K562 (cell line): ENCODE measurements at regions not wholly inside any gene's neighbourhood (a gene's known extent, or its start where the extent isn't known, plus 50 kb on each side); places are given as distances from the start of the nearest gene placed in this dataset.
A peak's percentile ranks its signal among the peaks of the same experiment; 100 is the strongest.

Experiments used
- ATAC-seq: fragments of 200-7000 bp; cut with Tn5 transposase; 3 replicates; pipeline ENCODE4 v1.9.1; 2020; ENCODE audit warnings: moderate library complexity
- BruUV-seq: library from RNA; stranded (reverse); fragments of 400-500 nt; replicated peaks from 2 replicates; lab custom pipeline; 2021; lab: Mats Ljungman, UMichigan
- CTCF ChIA-PET: fragments of 300-600 bp; formaldehyde crosslinking; extraction: SDS; loops from one replicate; lab custom pipeline; 2021; ENCODE audit warnings: low intra/inter-chr PET ratio; lab: Yijun Ruan, JAX
- POLR2A ChIA-PET: fragments of 300-600, 350-650 bp; sonication (Branson Sonifier 250); formaldehyde crosslinking; extraction: SDS; loops from one replicate; lab custom pipeline; 2021; ENCODE audit warnings: antibody characterized with exemption, inconsistent platforms; lab: Yijun Ruan, JAX
- DNase-seq, 4 experiments: peaks; one replicate each; pipeline versions ENCODE4 v3.0.0 to v3.0.0-alpha.2; 2011 to 2018; ENCODE audit warnings: low spot score in 3 of 4, mixed read lengths in 3 of 4; ENCODE audit errors: extremely low read depth in 1 of 4
- FAIRE-seq: peaks from 2 replicates; lab custom pipeline; 2011; peaks lifted over from hg19 to GRCh38; lab: Jason Lieb, UNC
- H2AFZ ChIP-seq: 2 replicates; pipeline ENCODE4 v1.6.0; 2011; ENCODE audit warnings: low read depth, low read length, control low read depth, inconsistent platforms
- H3K27ac ChIP-seq: fragments of 200-600 bp; 3 replicates; pipeline ENCODE4 v1.8.0; 2011; ENCODE audit warnings: low read depth, mild to moderate bottlenecking, control low read depth, inconsistent platforms, low read length, moderate library complexity, mixed read lengths; ENCODE audit errors: extremely low read depth
- H3K27me3 ChIP-seq, 2 experiments: fragments of 300-600 bp in 1 of 2; 2 replicates in 1 of 2; 3 replicates in 1 of 2; pipeline versions ENCODE4 v1.6.0 to v1.8.0; 2011; ENCODE audit warnings: inconsistent platforms in 2 of 2, low read length in 2 of 2, mild to moderate bottlenecking in 1 of 2, mixed read lengths in 1 of 2, moderate library complexity in 1 of 2; ENCODE audit not compliant: control insufficient read depth in 2 of 2, insufficient read depth in 2 of 2
- H3K36me3 ChIP-seq: fragments of 300-600 bp; 3 replicates; pipeline ENCODE4 v1.8.0; 2011; ENCODE audit warnings: mild to moderate bottlenecking, low read length, inconsistent platforms; ENCODE audit not compliant: control insufficient read depth, insufficient read depth
- H3K4me1 ChIP-seq, 2 experiments: fragments of 200-600 bp in 1 of 2; replicated peaks in 1 of 2; 2 replicates in 1 of 2; 3 replicates in 1 of 2; pipeline versions ENCODE4 v1.5.1 to v1.8.0; 2011; ENCODE audit warnings: inconsistent platforms in 2 of 2, low read length in 2 of 2, mild to moderate bottlenecking in 1 of 2, mixed read lengths in 1 of 2, moderate library complexity in 1 of 2; ENCODE audit not compliant: control insufficient read depth in 2 of 2, insufficient read depth in 2 of 2
- H3K4me2 ChIP-seq: 2 replicates; pipeline ENCODE4 v1.6.1; 2011; ENCODE audit warnings: low read length, control low read depth, inconsistent platforms, mixed read lengths; ENCODE audit not compliant: insufficient read depth
- H3K4me3 ChIP-seq: fragments of 200-600 bp; sonication (generic), shearing (Covaris generic); 2 replicates; pipeline ENCODE4 v1.5.1; 2016; ENCODE audit warnings: control low read depth, inconsistent platforms
- H3K79me2 ChIP-seq: fragments of 200-600 bp; 3 replicates; pipeline ENCODE4 v1.8.0; 2011; ENCODE audit warnings: low read length, inconsistent platforms; ENCODE audit not compliant: control insufficient read depth, insufficient read depth
- H3K9ac ChIP-seq, 2 experiments: 2 replicates each; pipeline versions ENCODE4 v1.6.0 to v1.6.1; 2011; ENCODE audit warnings: low read depth in 2 of 2, low read length in 2 of 2, control low read depth in 1 of 2, inconsistent platforms in 1 of 2, mild to moderate bottlenecking in 1 of 2, mixed read lengths in 1 of 2; ENCODE audit not compliant: insufficient read depth in 1 of 2
- H3K9me1 ChIP-seq: one replicate; pipeline ENCODE4 v1.6.0; 2011; ENCODE audit warnings: inconsistent platforms, mild to moderate bottlenecking, low read length, moderate library complexity; ENCODE audit not compliant: control insufficient read depth, insufficient read depth
- H3K9me3 ChIP-seq: replicated peaks from 2 replicates; pipeline ENCODE4 v1.5.1; 2011; ENCODE audit warnings: low read depth, low read length, inconsistent platforms; ENCODE audit not compliant: control insufficient read depth, insufficient read depth
- H4K20me1 ChIP-seq: replicated peaks from 2 replicates; pipeline ENCODE4 v1.6.1; 2011; ENCODE audit warnings: low read length, inconsistent platforms, mixed read lengths; ENCODE audit not compliant: control insufficient read depth, insufficient read depth
- BMI1 ChIP-seq: fragments of 150-350 bp; IDR thresholded peaks from 2 replicates; pipeline ENCODE4 v1.6.1; 2014; ENCODE audit warnings: low read length
- CTCF ChIP-seq, 3 experiments: IDR thresholded peaks in 2 of 3; conservative IDR thresholded peaks in 1 of 3; 2 replicates each; pipeline ENCODE4 v1.5.1; 2011 to 2012; ENCODE audit warnings: low read length in 3 of 3, mild to moderate bottlenecking in 3 of 3, control low read depth in 2 of 3, improper control_type of control experiment in 1 of 3, inconsistent platforms in 1 of 3, low read depth in 1 of 3, mixed read lengths in 1 of 3, moderate library complexity in 1 of 3; ENCODE audit not compliant: insufficient read depth in 2 of 3
- HSF4 ChIP-seq: fragments of 250-450 bp; sonication (Bioruptor Pico); IDR thresholded peaks from 2 replicates; pipeline ENCODE4 v2.1.2; 2022; ENCODE audit warnings: mild to moderate bottlenecking, moderate library complexity, borderline replicate concordance
- MXI1 ChIP-seq: IDR thresholded peaks from 2 replicates; pipeline ENCODE4 v1.6.1; 2011; ENCODE audit warnings: low read depth, mild to moderate bottlenecking, improper control_type of control experiment, low read length
- YY1 ChIP-seq, 3 experiments: IDR thresholded peaks; 2 replicates each; pipeline ENCODE4 v1.6.1; 2011; ENCODE audit warnings: low read length in 2 of 3, mild to moderate bottlenecking in 2 of 3, moderate library complexity in 2 of 3, borderline replicate concordance in 1 of 3, control low read depth in 1 of 3, low read depth in 1 of 3; ENCODE audit not compliant: insufficient read depth in 3 of 3, insufficient replicate concordance in 2 of 3, control insufficient read depth in 1 of 3, insufficient read length in 1 of 3; ENCODE audit errors: extremely low read depth in 1 of 3
- ZNF668 ChIP-seq: fragments of 250-450 bp; sonication (Bioruptor Pico); IDR thresholded peaks from 2 replicates; pipeline ENCODE4 v1.8.0; 2022; ENCODE audit warnings: mild to moderate bottlenecking, inconsistent platforms
- WGBS: fragments of 100-300 bp; shearing (Covaris generic); methylation state at CpG from one replicate; pipeline ENCODE4 v1.1.6; 2016; ENCODE audit warnings: low coverage, mixed read lengths; ENCODE audit not compliant: insufficient coverage; ENCODE audit errors: missing lambda C conversion rate; 5-methylcytosine and 5-hydroxymethylcytosine counted together
- in situ Hi-C: fragments of 300-500 bp; cut with MboI; formaldehyde crosslinking; loops from 4 replicates; pipeline ENCODE4 v1.15.0; 2018; ENCODE audit warnings: inconsistent platforms, mixed read lengths
- intact Hi-C: fragments of 100-400 bp; cut with micrococcal nuclease; formaldehyde crosslinking; loops from 2 replicates; pipeline ENCODE4 v1.14.2; 2022

- no peak for TF ChIP-seq HSF4 (CRISPR knock-in tag)
Observed at GRCh38 chr10:65346466-65346865, 1579.4 kb upstream of the LRRTM3 start (continued).

- Histone ChIP-seq H4K20me1 (no peaks in the 10 kb centered on the region), H3K27ac (no peak overlapping the region), H3K4me2 (no peak overlapping the region), H3K36me3 (no peaks in the 10 kb centered on the region), H3K4me3 (no peak overlapping the region), H2AFZ (no peak overlapping the region), H3K9me1 (no peaks in the 10 kb centered on the region), H3K4me1 (no peaks in the 10 kb centered on the region), H3K9ac (no peak overlapping the region), H3K79me2 (no peaks in the 10 kb centered on the region), H3K9me3 (no peaks in the 10 kb centered on the region; the same call in none of the 2 replicates), H3K27me3 (no peaks in the 10 kb centered on the region)
- no peak for DNase-seq
- in situ Hi-C loops, result no loop called here
- no peak for ATAC-seq
- BruUV-seq, result no TSS peak
- ChIA-PET POLR2A (no interaction called here), CTCF (no interaction called here)
- FAIRE-seq, result no peak
- 3% methylated on average over 8 of the region's 8 CpGs for WGBS
- peak in 1 of 3 experiments; percentile 12 for TF ChIP-seq YY1 (IDR thresholded peaks at IDR 0.05; ENCODE audit: borderline replicate concordance in 1 of 3, control insufficient read depth in 1 of 3, extremely low read depth in 1 of 3, insufficient read depth in 3 of 3, insufficient read length in 1 of 3, insufficient replicate concordance in 2 of 3, low read depth in 1 of 3, low read length in 2 of 3)
- no peak for TF ChIP-seq ZNF668
- TF ChIP-seq CTCF (IDR thresholded peaks at IDR 0.05 in 2 of 3, conservative IDR thresholded peaks at IDR 0.05 in 1 of 3; ENCODE audit: insufficient read depth in 2 of 3, low read depth in 1 of 3, low read length in 3 of 3), result no peak
- no peak for TF ChIP-seq MXI1
- TF ChIP-seq BMI1, result no peak
- intact Hi-C loops, result no loop called here
Observed at GRCh38 chr10:65348637-65349036, 1577.2 kb upstream of the LRRTM3 start.
